Stomach (tissue), 4 donors: ENCODE measurements at regions not wholly inside any gene's neighbourhood (a gene's known extent, or its start where the extent isn't known, plus 50 kb on each side); places are given as distances from the start of the nearest gene placed in this dataset.

Experiments
- CTCF ChIP-seq, 7 experiments: fragments of 450-650 bp in 4 of 7; fragments of 200-600 bp in 3 of 7; sonication (generic) in 3 of 7; IDR thresholded peaks; one replicate each; pipeline ENCODE4 v1.5.1; 2016 to 2019; ENCODE audit warnings: antibody characterized with exemption in 7 of 7, control low read depth in 2 of 7, mild to moderate bottlenecking in 1 of 7
- POLR2A ChIP-seq, 4 donors: fragments of 450-650 bp; IDR thresholded peaks; one replicate each; pipeline ENCODE4 v1.6.1; 2016; ENCODE audit warnings: antibody characterized with exemption in 4 of 4, control low read depth in 2 of 4, mild to moderate bottlenecking in 1 of 4, moderate library complexity in 1 of 4
- POLR2AphosphoS5 ChIP-seq, 3 donors: sonication (generic); formaldehyde crosslinking; IDR thresholded peaks; one replicate each; pipeline ENCODE4 v1.6.1; 2016; ENCODE audit warnings: antibody characterized with exemption in 3 of 3

GRCh38 chr3:74676-75243 is 121.8 kb upstream of the CHL1 start:
- no peak for TF ChIP-seq CTCF (IDR thresholded peaks at IDR 0.05)
- TF ChIP-seq POLR2A (IDR thresholded peaks at IDR 0.05) = no peak
- no peak for TF ChIP-seq POLR2AphosphoS5 (IDR thresholded peaks at IDR 0.05)
